A549 (cell line): ENCODE measurements at regions not wholly inside any gene's neighbourhood (a gene's known extent, or its start where the extent isn't known, plus 50 kb on each side); places are given as distances from the start of the nearest gene placed in this dataset.
A peak's percentile ranks its signal among the peaks of the same experiment; 100 is the strongest.

Experiments
- ATAC-seq, 2 experiments: fragments of 200-7000 bp in 1 of 2; fragments of >200 bp in 1 of 2; cut with Nextera tagmentation in 1 of 2; cut with Tn5 transposase in 1 of 2; 3 replicates each; pipeline versions ENCODE4 v1.8.0 to v1.9.1; 2018 to 2020; ENCODE audit warnings: mild to moderate bottlenecking in 1 of 2, moderate library complexity in 1 of 2
- CTCF ChIA-PET: fragments of 300-600 bp; sonication (Branson Sonifier 250); formaldehyde crosslinking; extraction: SDS; loops from one replicate; lab custom pipeline; 2021; ENCODE audit warnings: antibody characterized with exemption, inconsistent platforms; lab: Yijun Ruan, JAX
- POLR2A ChIA-PET: fragments of 350-600 bp; formaldehyde crosslinking; extraction: SDS; loops from one replicate; lab custom pipeline; 2021; ENCODE audit warnings: antibody characterized with exemption, inconsistent platforms; lab: Yijun Ruan, JAX
- DNase-seq, 2 experiments: peaks; one replicate each; pipeline versions ENCODE4 v3.0.0 to v3.0.0-alpha.2; 2011 to 2016; ENCODE audit warnings: low read depth in 1 of 2, low spot score in 1 of 2
- FAIRE-seq: peaks from 2 replicates; lab custom pipeline; 2011; peaks lifted over from hg19 to GRCh38; lab: Jason Lieb, UNC
- H3K27ac ChIP-seq, 2 experiments: fragments of >200 bp; sonication (Bioruptor Twin); formaldehyde crosslinking; 3 replicates each; pipeline ENCODE4 v1.5.1; 2016 to 2017
- H3K4me1 ChIP-seq: fragments of >200 bp; sonication (Bioruptor Twin); formaldehyde crosslinking; 3 replicates; pipeline ENCODE4 v1.6.1; 2016
- H3K4me2 ChIP-seq: fragments of >200 bp; sonication (Bioruptor Twin); formaldehyde crosslinking; 3 replicates; pipeline ENCODE4 v1.6.1; 2016
- H3K4me3 ChIP-seq: fragments of >200 bp; sonication (Bioruptor Twin); formaldehyde crosslinking; 3 replicates; pipeline ENCODE4 v1.5.1; 2016
- H3K9me3 ChIP-seq: fragments of >200 bp; sonication (Bioruptor Twin); formaldehyde crosslinking; 3 replicates; pipeline ENCODE4 v1.6.1; 2016
- ATOH8 ChIP-seq: fragments of 250-450 bp; sonication (Bioruptor Pico); IDR thresholded peaks from 2 replicates; pipeline ENCODE4 v1.5.0; 2020; ENCODE audit warnings: low read depth, mild to moderate bottlenecking, moderate library complexity
- CBX2 ChIP-seq: fragments of 200-600 bp; sonication (generic); IDR thresholded peaks from 2 replicates; pipeline ENCODE4 v1.6.1; 2016; ENCODE audit warnings: low read depth, mild to moderate bottlenecking, borderline replicate concordance
- CEBPB ChIP-seq, 2 experiments: fragments of >200 bp in 1 of 2; sonication (Bioruptor Twin) in 1 of 2; formaldehyde crosslinking in 1 of 2; IDR thresholded peaks; 2 replicates each; pipeline ENCODE4 v1.6.1; 2012 to 2016
- CHD2 ChIP-seq: fragments of 150-350 bp; IDR thresholded peaks from 2 replicates; pipeline ENCODE4 v1.6.1; 2014; ENCODE audit warnings: low read length; ENCODE audit not compliant: partially characterized antibody
- CHD4 ChIP-seq: fragments of 200-600 bp; sonication (generic); IDR thresholded peaks from 2 replicates; pipeline ENCODE4 v1.6.1; 2016; ENCODE audit warnings: antibody characterized with exemption, mild to moderate bottlenecking, borderline replicate concordance
- CTCF ChIP-seq: fragments of >200 bp; sonication (Bioruptor Twin); formaldehyde crosslinking; IDR thresholded peaks from 3 replicates; pipeline ENCODE4 v1.5.1; 2016
- EHF ChIP-seq: fragments of 250-450 bp; sonication (Bioruptor Pico); IDR thresholded peaks from 2 replicates; pipeline ENCODE4 v1.5.0; 2020; ENCODE audit warnings: mild to moderate bottlenecking
- ESRRA ChIP-seq: fragments of 150-350 bp; IDR thresholded peaks from 2 replicates; pipeline ENCODE4 v1.6.1; 2014; ENCODE audit warnings: mild to moderate bottlenecking, low read length, borderline replicate concordance
- FOSL2 ChIP-seq, 2 experiments: fragments of 450-650 bp in 1 of 2; fragments of >200 bp in 1 of 2; sonication (Bioruptor Twin) in 1 of 2; formaldehyde crosslinking; IDR thresholded peaks; 2 replicates each; pipeline versions ENCODE4 v1.5.0 to v1.6.1; 2016 to 2020; ENCODE audit warnings: mild to moderate bottlenecking in 1 of 2, moderate library complexity in 1 of 2
- HDAC2 ChIP-seq: fragments of 200-600 bp; sonication (generic); IDR thresholded peaks from 2 replicates; pipeline ENCODE4 v1.6.1; 2016
- HEYL ChIP-seq: fragments of 250-450 bp; sonication (Bioruptor Pico); IDR thresholded peaks from 2 replicates; pipeline ENCODE4 v1.8.0; 2021; ENCODE audit warnings: mild to moderate bottlenecking, moderate library complexity
- JUN ChIP-seq, 2 experiments: fragments of >200 bp; sonication (Bioruptor Twin); formaldehyde crosslinking; IDR thresholded peaks; 2 replicates in 1 of 2; 3 replicates in 1 of 2; pipeline ENCODE4 v1.6.1; 2016 to 2017
- MAFK ChIP-seq: fragments of 450-650 bp; IDR thresholded peaks from 2 replicates; pipeline ENCODE4 v1.6.1; 2014; ENCODE audit not compliant: partially characterized antibody
- NR3C1 ChIP-seq: fragments of >200 bp; sonication (Bioruptor Twin); formaldehyde crosslinking; IDR thresholded peaks from 3 replicates; pipeline ENCODE4 v1.6.1; 2017
- POLR2A ChIP-seq: IDR thresholded peaks from 2 replicates; pipeline ENCODE4 v1.6.1; 2012; ENCODE audit warnings: mild to moderate bottlenecking, low read length
- POLR2AphosphoS2 ChIP-seq: conservative IDR thresholded peaks from 2 replicates; pipeline ENCODE4 v1.6.1; 2012; ENCODE audit warnings: low read length, improper control_type of control experiment, inconsistent platforms
- RAD21 ChIP-seq, 2 experiments: fragments of >200 bp in 1 of 2; sonication (Bioruptor Twin) in 1 of 2; formaldehyde crosslinking in 1 of 2; IDR thresholded peaks in 1 of 2; conservative IDR thresholded peaks in 1 of 2; 2 replicates in 1 of 2; 3 replicates in 1 of 2; pipeline ENCODE4 v1.6.1; 2012 to 2018; ENCODE audit warnings: inconsistent platforms in 1 of 2
- RARB ChIP-seq: fragments of 250-450 bp; sonication (Bioruptor Pico); IDR thresholded peaks from 2 replicates; pipeline ENCODE4 v1.8.0; 2021; ENCODE audit warnings: mild to moderate bottlenecking, moderate library complexity
- REST ChIP-seq: fragments of 200-600 bp; sonication (generic); IDR thresholded peaks from 2 replicates; pipeline ENCODE4 v1.6.1; 2016; ENCODE audit warnings: antibody characterized with exemption, mild to moderate bottlenecking, moderate library complexity
- SREBF2 ChIP-seq: fragments of 450-650 bp; IDR thresholded peaks from 2 replicates; pipeline ENCODE4 v1.6.1; 2014; ENCODE audit warnings: mild to moderate bottlenecking, moderate library complexity
- TFCP2L1 ChIP-seq: fragments of 250-450 bp; sonication (Bioruptor Pico); IDR thresholded peaks from 2 replicates; pipeline ENCODE4 v1.5.0; 2021; ENCODE audit warnings: mild to moderate bottlenecking
- USF2 ChIP-seq: fragments of 450-650 bp; IDR thresholded peaks from 2 replicates; pipeline ENCODE4 v1.6.1; 2014; ENCODE audit warnings: antibody characterized with exemption
- ZFP36 ChIP-seq: fragments of 450-650 bp; IDR thresholded peaks from 2 replicates; pipeline ENCODE4 v1.6.1; 2014; ENCODE audit warnings: borderline replicate concordance; ENCODE audit not compliant: partially characterized antibody
- WGBS: methylation state at CpG from one replicate; pipeline ENCODE4 v1.1.6; 2017; ENCODE audit errors: missing lambda C conversion rate; 5-methylcytosine and 5-hydroxymethylcytosine counted together

GRCh38 chrX:125977851-125978250 is 188.2 kb downstream of the DCAF12L2 start (continued):
- TF ChIP-seq USF2, result no peak

- H3K4me1 ChIP-seq, result no peaks in the 10 kb centered on the region
- ATAC-seq (no peak), FAIRE-seq (no peak), DNase-seq (peak in 1 of 2 experiments; percentile 2)
- 0% methylated on average over 2 of the region's 2 CpGs for WGBS
- H3K9me3 ChIP-seq, result no peaks in the 10 kb centered on the region
- ChIA-PET POLR2A (no interaction called here), CTCF (interaction anchor here (1.1 kb wide), 1 partner anchor 172 kb away, joined by 3 read pairs; no protein-coding TSS in a partner anchor)
- H3K4me3 ChIP-seq, result no peak overlapping the region
- H3K27ac ChIP-seq, result no peak overlapping the region
- H3K4me2 ChIP-seq, result no peak overlapping the region
- TF ChIP-seq RAD21 (conservative IDR thresholded peaks at IDR 0.05 in 1 of 2, IDR thresholded peaks at IDR 0.05 in 1 of 2) (peak; percentile 27 to 35; a peak in 3 of 5 replicates), CTCF (peak; percentile 16; the same call in 2 of the 3 replicates), REST (no peak), HDAC2 (no peak)
Observed at GRCh38 chrX:125998432-125998831, 167.7 kb downstream of the DCAF12L2 start.

GRCh38 chrX:126027229-126027628 is 138.9 kb downstream of the DCAF12L2 start:
- POLR2A ChIA-PET, result no interaction called here
- no peaks in the 10 kb centered on the region for H3K4me1 ChIP-seq
- DNase-seq (no peak), FAIRE-seq (no peak), ATAC-seq (no peak)
- no peak overlapping the region for H3K4me2 ChIP-seq
- no CpG with 5 or more reads among the region's 3 CpGs for WGBS
- H3K27ac ChIP-seq, result no peak overlapping the region
- no peak overlapping the region for H3K4me3 ChIP-seq
- no peaks in the 10 kb centered on the region for H3K9me3 ChIP-seq
- TF ChIP-seq RARB (CRISPR knock-in tag) (no peak), FOSL2 (IDR thresholded peaks at IDR 0.05) (no peak), FOSL2 (CRISPR knock-in tag; IDR thresholded peaks at IDR 0.05) (no peak), CEBPB (IDR thresholded peaks at IDR 0.05) (no peak), ZFP36 (no peak), POLR2AphosphoS2 (no peak), ATOH8 (no peak), HEYL (no peak), CBX2 (no peak), JUN (IDR thresholded peaks at IDR 0.05) (no peak), POLR2A (no peak), MAFK (no peak), TFCP2L1 (CRISPR knock-in tag) (no peak), CHD2 (no peak), HDAC2 (no peak), NR3C1 (no peak), EHF (CRISPR knock-in tag) (no peak), RAD21 (conservative IDR thresholded peaks at IDR 0.05 in 1 of 2, IDR thresholded peaks at IDR 0.05 in 1 of 2) (no peak), SREBF2 (no peak), CHD4 (no peak), ESRRA (no peak)
- CTCF ChIA-PET, result no interaction called here
